ENCODE measurements at regions not wholly inside any gene's neighbourhood (a gene's known extent, or its start where the extent isn't known, plus 50 kb on each side); places are given as distances from the start of the nearest gene placed in this dataset.

DNA sequence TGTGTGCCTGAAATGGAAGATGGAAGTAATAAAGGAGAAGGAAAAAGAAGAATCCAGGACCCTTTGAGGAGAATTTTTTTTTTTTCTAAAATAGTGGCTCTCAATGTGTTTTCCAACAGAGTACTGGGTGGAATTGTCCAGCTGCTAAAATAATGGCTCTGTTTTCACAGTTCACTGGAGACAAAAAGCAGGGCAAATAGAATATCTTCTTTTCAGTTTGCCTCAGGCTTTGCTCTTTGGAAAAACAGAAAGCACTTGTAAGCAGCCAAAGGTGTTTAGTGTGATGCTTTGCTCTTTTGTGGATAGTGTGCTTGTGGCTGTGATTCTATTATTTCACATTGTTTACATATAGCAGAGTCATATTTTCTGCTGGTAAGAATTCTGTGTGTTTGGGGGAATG lies 77.4 kb upstream of the MROH9 start:
- DNase-seq (ENCODE audit: extremely low read depth in 1 of 11, low read depth in 9 of 11, low spot score in 4 of 11): no peak

DNA sequence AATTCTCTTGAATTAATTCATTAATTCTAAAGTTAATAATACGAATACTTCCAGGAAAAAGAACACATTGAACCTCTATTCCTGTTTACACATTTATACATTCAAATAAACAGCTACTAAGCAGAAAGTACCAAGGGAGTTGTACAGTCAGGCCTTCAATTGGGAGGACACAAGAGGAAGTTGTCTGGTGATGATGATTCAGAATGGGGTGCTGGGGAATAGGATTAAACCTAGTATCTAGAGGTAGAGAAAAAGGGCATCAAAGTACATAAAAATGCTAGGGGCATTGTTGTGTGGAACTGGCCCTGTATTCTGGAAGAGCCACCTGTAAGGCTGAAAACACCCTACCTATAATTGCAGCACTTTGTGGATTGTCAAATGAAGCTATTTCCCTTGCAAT lies 71.7 kb upstream of the MROH9 start:
- DNase-seq (ENCODE audit: extremely low read depth in 1 of 11, low read depth in 9 of 11, low spot score in 4 of 11): no peak

DNA sequence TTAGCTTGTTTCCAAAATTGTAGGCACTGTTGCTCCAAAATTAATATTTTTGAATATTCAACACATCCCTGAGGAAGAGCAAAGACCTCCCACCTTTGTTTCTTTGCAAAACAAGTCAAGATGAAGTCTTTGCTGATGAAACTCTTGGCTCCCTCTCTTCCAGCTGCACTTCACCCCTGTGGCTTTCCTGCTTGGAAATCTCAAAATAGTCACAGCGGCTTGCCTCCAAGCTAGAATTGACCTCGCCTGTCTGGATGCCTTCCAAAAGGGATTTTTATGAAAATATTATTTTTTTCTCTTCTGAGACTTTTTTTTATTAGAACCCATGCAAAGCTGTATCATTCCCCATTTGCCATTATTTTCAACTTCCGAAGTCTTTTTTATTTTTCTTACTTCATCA lies 71.1 kb upstream of the MROH9 start:
- DNase-seq (ENCODE audit: extremely low read depth in 1 of 11, low read depth in 9 of 11, low spot score in 4 of 11): no peak

DNA sequence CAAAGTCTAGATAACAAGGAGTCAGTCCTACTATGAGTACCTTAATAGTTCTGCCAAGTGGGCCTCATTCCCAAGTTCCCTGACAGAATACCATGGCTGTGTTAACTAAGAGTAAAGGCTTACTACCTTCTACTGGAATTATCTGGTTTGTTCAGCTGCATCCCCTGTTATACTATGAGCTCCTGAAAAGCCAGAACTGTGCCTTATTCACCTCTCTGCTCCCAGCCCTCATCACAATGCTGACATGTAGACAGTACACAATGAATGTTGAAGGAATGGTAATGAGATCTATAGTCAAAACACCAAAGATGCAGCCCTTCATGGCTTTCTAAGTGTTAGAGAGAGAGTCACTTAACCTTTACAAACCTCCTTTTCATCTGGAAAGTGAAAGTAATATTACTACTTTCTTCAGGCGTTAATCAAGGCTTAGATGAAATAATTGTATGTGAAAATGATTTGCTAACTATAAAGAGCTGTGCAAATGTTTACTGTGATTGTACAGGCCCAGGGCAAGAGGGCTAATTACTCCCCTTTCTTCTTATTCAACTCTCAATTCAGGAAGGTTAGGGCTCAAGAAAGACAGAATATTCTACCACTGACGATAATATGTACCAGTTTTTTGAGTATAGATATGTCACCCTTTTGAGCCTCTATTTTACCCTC lies 70.3 kb upstream of the MROH9 start:
- no peak for DNase-seq (ENCODE audit: extremely low read depth in 1 of 11, low read depth in 9 of 11, low spot score in 4 of 11)

DNA sequence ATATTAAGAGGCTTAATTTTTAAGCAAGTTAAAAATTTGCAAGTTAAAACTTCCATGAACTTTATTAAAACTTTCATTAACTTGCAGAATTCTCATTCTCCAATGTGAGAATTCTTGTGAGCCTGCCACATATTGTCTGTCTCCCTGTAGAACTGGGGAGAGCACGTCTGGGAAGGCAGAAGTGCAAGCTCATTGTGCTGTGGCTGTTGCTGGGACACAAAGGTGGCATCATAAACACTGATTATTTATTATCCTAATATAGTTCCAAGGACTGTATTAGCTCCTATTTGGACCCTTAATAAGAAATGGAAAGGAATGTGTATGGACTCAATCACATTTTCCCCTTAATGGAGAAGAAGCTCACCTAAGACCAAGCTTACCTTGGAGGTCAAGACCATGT lies 68.7 kb upstream of the MROH9 start:
- no peak for DNase-seq (ENCODE audit: extremely low read depth in 1 of 11, low read depth in 9 of 11, low spot score in 4 of 11)

DNA sequence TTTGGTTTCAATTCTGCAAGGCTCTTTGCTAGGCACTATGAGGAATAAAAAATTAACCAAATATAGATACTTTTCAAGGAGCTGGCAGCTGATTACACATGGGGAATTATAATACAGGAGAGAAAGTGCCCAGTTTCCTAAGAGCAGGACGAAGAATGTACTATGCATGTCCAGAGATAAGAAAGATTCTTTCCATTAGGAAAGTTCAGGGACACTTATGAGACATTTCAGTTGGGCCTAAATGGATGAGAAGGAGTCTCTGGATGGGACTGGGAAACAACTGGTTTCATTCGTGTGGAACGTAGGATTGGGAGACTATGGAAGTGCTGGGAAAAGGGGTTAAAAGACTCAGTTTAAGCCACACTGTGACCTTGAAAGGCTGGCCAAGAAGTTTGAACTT lies 63.5 kb upstream of the MROH9 start:
- no peak for DNase-seq (ENCODE audit: extremely low read depth in 1 of 11, low read depth in 9 of 11, low spot score in 4 of 11)

DNA sequence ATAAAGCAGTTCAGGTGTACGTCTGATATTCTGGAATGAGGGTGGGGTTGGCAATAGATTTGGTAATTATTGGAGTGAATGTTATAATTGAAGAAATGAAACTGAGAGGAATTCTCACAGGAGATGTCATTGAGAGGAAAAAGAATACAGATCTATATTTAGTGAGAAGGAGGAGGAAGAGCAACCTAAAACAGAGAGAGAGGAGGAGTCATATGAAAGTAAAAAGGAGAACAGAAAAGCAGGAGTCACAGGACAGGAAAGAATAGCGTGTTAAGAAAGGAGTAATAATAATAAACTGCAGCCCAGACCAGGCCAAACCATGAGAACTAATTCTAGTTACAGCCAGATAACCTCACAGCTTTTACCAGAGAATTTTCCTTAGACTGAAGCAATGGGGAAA lies 62.7 kb upstream of the MROH9 start:
- no peak for DNase-seq (ENCODE audit: extremely low read depth in 1 of 11, low read depth in 9 of 11, low spot score in 4 of 11)

DNA sequence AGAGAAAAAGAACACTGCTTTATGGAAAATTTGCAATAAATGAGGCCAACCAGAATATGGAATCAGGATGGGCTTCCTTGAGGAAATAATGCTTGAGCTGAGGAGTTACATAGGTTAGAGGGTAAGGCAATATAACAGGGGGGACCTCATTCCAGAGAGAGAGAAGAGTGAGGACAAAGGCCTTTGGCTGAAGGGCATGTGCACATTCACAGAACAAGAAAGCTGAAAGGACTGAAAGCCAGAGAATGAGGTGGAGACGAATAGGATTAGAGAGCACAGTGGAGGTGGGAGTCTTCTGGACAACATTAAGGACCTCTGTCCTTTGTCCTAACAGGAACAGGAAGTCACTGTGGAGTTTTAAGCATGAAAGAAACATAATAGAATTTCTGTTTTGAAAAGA lies 60.7 kb upstream of the MROH9 start:
- no peak for DNase-seq (ENCODE audit: extremely low read depth in 1 of 11, low read depth in 9 of 11, low spot score in 4 of 11)

DNA sequence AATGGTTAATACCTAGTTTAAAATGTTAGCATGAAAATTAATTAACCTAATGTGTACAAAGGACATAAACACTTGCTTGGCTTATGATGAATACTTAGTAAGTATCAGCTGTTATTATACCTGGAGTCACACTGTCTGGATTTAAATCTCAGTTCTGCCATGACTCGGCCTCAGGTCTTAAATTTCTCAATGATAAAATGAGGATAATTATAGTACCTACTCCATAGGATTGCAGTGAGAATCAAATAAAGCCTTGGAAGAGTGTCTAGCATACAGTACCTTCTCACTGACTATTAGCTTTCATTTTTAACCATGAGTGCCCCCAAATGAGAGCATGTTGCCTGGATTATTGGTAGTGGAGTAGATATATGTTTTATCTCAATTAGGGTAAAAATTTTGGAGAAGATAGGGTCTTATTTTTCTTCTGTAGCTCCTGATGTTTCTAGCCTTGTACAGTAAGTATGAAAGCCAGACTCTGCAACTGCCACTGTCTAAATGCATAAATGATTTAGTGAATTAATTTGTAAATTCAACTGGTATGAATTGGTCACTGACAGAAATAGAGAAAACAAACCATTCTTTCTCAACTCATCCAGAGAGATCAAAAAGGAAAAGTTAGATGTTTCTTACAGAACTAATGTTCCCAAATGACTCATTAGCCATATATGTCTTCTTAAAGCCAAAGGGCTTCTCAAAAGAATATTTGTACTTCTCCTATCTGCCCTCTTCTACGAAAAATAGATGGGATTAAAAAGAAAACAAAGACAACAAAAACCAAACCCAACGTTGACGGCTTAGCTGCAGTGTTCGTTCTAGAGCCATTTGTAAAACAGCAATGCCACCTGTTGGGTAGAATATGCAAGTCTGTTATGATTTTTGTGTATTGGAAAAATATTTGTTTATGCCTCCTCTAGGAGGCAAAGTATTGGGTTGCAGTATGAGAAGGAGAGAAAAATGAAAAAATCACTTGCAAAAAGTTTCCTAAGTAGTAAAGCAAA lies 53.8 kb upstream of the MROH9 start:
- peak in 5 of 11 donors; percentile 3 to 15 (median 12) for DNase-seq (ENCODE audit: extremely low read depth in 1 of 11, low read depth in 9 of 11, low spot score in 4 of 11)

Data from renal cortex interstitium (tissue), 11 donors.